H9 (cell line): ENCODE measurements at regions not wholly inside any gene's neighbourhood (a gene's known extent, or its start where the extent isn't known, plus 50 kb on each side); places are given as distances from the start of the nearest gene placed in this dataset.
A peak's percentile ranks its signal among the peaks of the same experiment; 100 is the strongest.

Experiments
- DNase-seq: peaks from one replicate; pipeline ENCODE4 v3.0.0-alpha.2; 2017
- H2AFZ ChIP-seq: one replicate; pipeline ENCODE4 v1.6.1; 2013; ENCODE audit warnings: mild to moderate bottlenecking, low read length, control low read depth, moderate library complexity
- H2AK5ac ChIP-seq: 2 replicates; pipeline ENCODE4 v1.6.1; 2013; ENCODE audit warnings: low read length, control low read depth, mixed read lengths; ENCODE audit not compliant: insufficient read length
- H2BK120ac ChIP-seq: one replicate; pipeline ENCODE4 v1.6.1; 2013; ENCODE audit warnings: low read depth, mild to moderate bottlenecking, low read length, control low read depth, inconsistent platforms; ENCODE audit not compliant: poor library complexity, severe bottlenecking
- H2BK12ac ChIP-seq: 2 replicates; pipeline ENCODE4 v1.6.1; 2013; ENCODE audit warnings: low read length, control low read depth, mixed read lengths, low read depth; ENCODE audit not compliant: insufficient read length
- H2BK15ac ChIP-seq: 2 replicates; pipeline ENCODE4 v1.6.1; 2013; ENCODE audit warnings: low read depth, low read length, control low read depth
- H2BK20ac ChIP-seq: one replicate; pipeline ENCODE4 v1.6.1; 2013; ENCODE audit warnings: low read depth, mild to moderate bottlenecking, low read length, control low read depth, inconsistent platforms; ENCODE audit not compliant: poor library complexity, severe bottlenecking
- H2BK5ac ChIP-seq: 2 replicates; pipeline ENCODE4 v1.6.1; 2013; ENCODE audit warnings: low read length, control low read depth, mixed read lengths; ENCODE audit not compliant: insufficient read length
- H3K14ac ChIP-seq: 2 replicates; pipeline ENCODE4 v1.6.1; 2013; ENCODE audit warnings: low read length, control low read depth; ENCODE audit not compliant: insufficient read depth
- H3K18ac ChIP-seq: 2 replicates; pipeline ENCODE4 v1.6.1; 2013; ENCODE audit warnings: low read depth, mild to moderate bottlenecking, mixed read lengths, low read length, control low read depth; ENCODE audit not compliant: insufficient read length
- H3K23ac ChIP-seq: 2 replicates; pipeline ENCODE4 v1.6.1; 2013; ENCODE audit warnings: low read length, control low read depth, mixed read lengths, low read depth; ENCODE audit not compliant: insufficient read length
- H3K23me2 ChIP-seq: 2 replicates; pipeline ENCODE4 v1.6.1; 2013; ENCODE audit warnings: low read depth, mild to moderate bottlenecking, mixed read lengths, low read length, control low read depth; ENCODE audit not compliant: insufficient read length, poor library complexity, severe bottlenecking
- H3K27ac ChIP-seq: 2 replicates; pipeline ENCODE4 v1.5.1; 2013; ENCODE audit warnings: low read length, control low read depth, mixed read lengths, low read depth; ENCODE audit not compliant: insufficient read length
- H3K27me3 ChIP-seq: 2 replicates; pipeline ENCODE4 v1.6.1; 2013; ENCODE audit warnings: low read length, control low read depth, inconsistent platforms; ENCODE audit not compliant: insufficient read depth
- H3K4ac ChIP-seq: 2 replicates; pipeline ENCODE4 v1.6.1; 2013; ENCODE audit warnings: low read depth, mild to moderate bottlenecking, control low read depth, inconsistent platforms, low read length, moderate library complexity
- H3K4me1 ChIP-seq: 2 replicates; pipeline ENCODE4 v1.6.1; 2013; ENCODE audit warnings: low read length, control low read depth, inconsistent platforms; ENCODE audit not compliant: insufficient read depth
- H3K4me2 ChIP-seq: 2 replicates; pipeline ENCODE4 v1.6.1; 2013; ENCODE audit warnings: low read length, control low read depth, mixed read lengths; ENCODE audit not compliant: insufficient read length, insufficient read depth
- H3K56ac ChIP-seq: 2 replicates; pipeline ENCODE4 v1.6.1; 2013; ENCODE audit warnings: low read depth, mild to moderate bottlenecking, mixed read lengths, low read length, control low read depth; ENCODE audit not compliant: insufficient read length
- H3K79me1 ChIP-seq: 2 replicates; pipeline ENCODE4 v1.6.1; 2013; ENCODE audit warnings: low read depth, mild to moderate bottlenecking, moderate library complexity, low read length, control low read depth, inconsistent platforms; ENCODE audit not compliant: insufficient read depth, poor library complexity, severe bottlenecking
- H3K79me2 ChIP-seq: 2 replicates; pipeline ENCODE4 v1.6.1; 2013; ENCODE audit warnings: low read length, control low read depth, inconsistent platforms; ENCODE audit not compliant: insufficient read depth
- H3K9ac ChIP-seq: 2 replicates; pipeline ENCODE4 v1.6.1; 2013; ENCODE audit warnings: low read length, control low read depth, mixed read lengths; ENCODE audit not compliant: insufficient read length; ENCODE audit errors: extremely low read depth
- H3K9me3 ChIP-seq: one replicate; pipeline ENCODE4 v1.6.1; 2013; ENCODE audit warnings: low read depth, low read length, inconsistent platforms; ENCODE audit not compliant: control insufficient read depth
- H3T11ph ChIP-seq: one replicate; pipeline ENCODE4 v1.6.1; 2013; ENCODE audit warnings: mild to moderate bottlenecking, low read length, control low read depth, inconsistent platforms
- H4K20me1 ChIP-seq: one replicate; pipeline ENCODE4 v1.6.1; 2013; ENCODE audit not compliant: control insufficient read depth, insufficient read length, insufficient read depth
- H4K5ac ChIP-seq: 2 replicates; pipeline ENCODE4 v1.6.1; 2013; ENCODE audit warnings: low read depth, mild to moderate bottlenecking, mixed read lengths, low read length, control low read depth; ENCODE audit not compliant: insufficient read length
- H4K8ac ChIP-seq: replicated peaks from 2 replicates; pipeline ENCODE4 v1.6.1; 2013; ENCODE audit warnings: low read length, control low read depth, mixed read lengths, low read depth; ENCODE audit not compliant: insufficient read length
- H4K91ac ChIP-seq: 2 replicates; pipeline ENCODE4 v1.6.1; 2013; ENCODE audit warnings: low read depth, mild to moderate bottlenecking, moderate library complexity, mixed read lengths, low read length, control low read depth; ENCODE audit not compliant: insufficient read length
- H3K27ac Mint-ChIP-seq, 3 experiments: 2 replicates in 2 of 3; 3 replicates in 1 of 3; pipeline ENCODE4 v1.8.0; 2020 to 2021; ENCODE audit warnings: mixed read lengths in 3 of 3, mild to moderate bottlenecking in 1 of 3, moderate library complexity in 1 of 3
- H3K27me3 Mint-ChIP-seq: 2 replicates; pipeline ENCODE4 v1.8.0; 2021; ENCODE audit warnings: low read depth, mild to moderate bottlenecking, moderate library complexity, mixed read lengths
- H3K36me3 Mint-ChIP-seq, 3 experiments: 2 replicates in 2 of 3; 3 replicates in 1 of 3; pipeline ENCODE4 v1.8.0; 2020 to 2021; ENCODE audit warnings: low read depth in 3 of 3, mixed read lengths in 3 of 3; ENCODE audit not compliant: insufficient read depth in 1 of 3
- H3K4me1 Mint-ChIP-seq, 2 experiments: 2 replicates each; pipeline ENCODE4 v1.8.0; 2020; ENCODE audit warnings: mixed read lengths in 2 of 2
- H3K4me3 Mint-ChIP-seq, 2 experiments: 2 replicates in 1 of 2; 3 replicates in 1 of 2; pipeline ENCODE4 v1.8.0; 2020 to 2021; ENCODE audit warnings: mild to moderate bottlenecking in 2 of 2, mixed read lengths in 2 of 2, moderate library complexity in 1 of 2
- H3K9me3 Mint-ChIP-seq, 2 experiments: 2 replicates in 1 of 2; 3 replicates in 1 of 2; pipeline ENCODE4 v1.8.0; 2020; ENCODE audit warnings: mild to moderate bottlenecking in 2 of 2, mixed read lengths in 2 of 2, moderate library complexity in 1 of 2
- CTCF ChIP-seq: fragments of 200-600 bp; sonication (generic); conservative IDR thresholded peaks from 3 replicates; pipeline ENCODE4 v1.8.0; 2021; ENCODE audit warnings: antibody characterized with exemption, mild to moderate bottlenecking
- WGBS: extraction: QIAGEN DNeasy Blood & Tissue Kit; methylation state at CpG from one replicate; pipeline ENCODE4 v1.1.7; 2013; ENCODE audit warnings: missing lambda C conversion rate, low lambda C conversion rate, mixed read lengths; ENCODE audit not compliant: insufficient read length; ENCODE audit errors: extremely low coverage; 5-methylcytosine and 5-hydroxymethylcytosine counted together

DNA sequence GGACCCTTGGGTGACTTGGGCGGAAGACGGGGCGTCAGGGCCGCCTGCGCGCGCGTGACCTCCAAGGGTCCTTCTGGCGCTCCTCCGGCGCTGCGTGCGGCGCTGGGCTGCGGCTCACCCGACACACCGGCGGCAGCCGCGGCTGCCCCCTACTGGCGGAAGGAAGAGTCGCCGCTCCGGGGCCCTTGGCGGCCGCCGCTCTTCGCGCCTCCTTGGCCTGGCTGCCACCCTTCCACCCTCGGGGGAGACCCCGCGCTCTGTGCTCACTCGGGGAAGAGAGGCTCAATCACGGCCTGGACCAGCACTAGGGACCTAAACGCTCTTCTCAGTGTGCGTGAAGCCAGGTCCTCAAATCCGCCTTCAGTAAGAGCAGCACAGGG is 89.7 kb downstream of the DMRTA2 start:
- no peak overlapping the region for H4K5ac ChIP-seq
- H3K4me3 Mint-ChIP-seq: peak overlapping the region; percentile 50 to 74
- H2BK120ac ChIP-seq: no peak overlapping the region

More for the DNA sequence above, 89.7 kb downstream of the DMRTA2 start:
- Histone ChIP-seq H4K8ac (no peak overlapping the region), H4K91ac (no peak overlapping the region), H3K4ac (no peak overlapping the region), H3K27me3 (peaks cover 6% of the 10 kb centered on the region), H3K27ac (no peak overlapping the region), H3K18ac (no peak overlapping the region), H2BK12ac (no peak overlapping the region), H3T11ph (no peak overlapping the region), H3K14ac (no peak overlapping the region), H3K79me1 (no peaks in the 10 kb centered on the region), H4K20me1 (no peaks in the 10 kb centered on the region), H2BK5ac (no peak overlapping the region), H2BK20ac (no peak overlapping the region), H2AK5ac (no peak overlapping the region), H3K23ac (no peak overlapping the region), H3K9me3 (no peaks in the 10 kb centered on the region), H3K4me2 (peak overlapping the region; percentile 62), H3K56ac (no peak overlapping the region), H3K9ac (no peak overlapping the region), H3K79me2 (no peaks in the 10 kb centered on the region), H3K4me1 (no peaks in the 10 kb centered on the region), H2AFZ (no peak overlapping the region), H2BK15ac (no peak overlapping the region), H3K23me2 (peaks cover 4% of the 10 kb centered on the region)
- H3K4me1 Mint-ChIP-seq: peaks cover 0 to 10% of the 10 kb centered on the region in 2 experiments; a peak in 2 of 4 replicates
- no peaks in the 10 kb centered on the region for H3K36me3 Mint-ChIP-seq
- H3K9me3 Mint-ChIP-seq: peaks cover 0 to 12% of the 10 kb centered on the region in 2 experiments; a peak in 3 of 5 replicates
- WGBS: no CpG with 5 or more reads among the region's 37 CpGs
- peaks cover 62% of the 10 kb centered on the region for H3K27me3 Mint-ChIP-seq
- H3K27ac Mint-ChIP-seq: no peak overlapping the region
- peak; percentile 75 for TF ChIP-seq CTCF
- DNase-seq: peak; percentile 78
